HEK293 (cell line): ENCODE measurements at regions not wholly inside any gene's neighbourhood (a gene's known extent, or its start where the extent isn't known, plus 50 kb on each side); places are given as distances from the start of the nearest gene placed in this dataset.

Experiments used
- CTCF ChIA-PET: fragments of 350-600 bp; formaldehyde crosslinking; extraction: SDS; loops from one replicate; lab custom pipeline; 2021; ENCODE audit warnings: antibody characterized with exemption; lab: Yijun Ruan, JAX
- POLR2A ChIA-PET: fragments of 300-600 bp; formaldehyde crosslinking; extraction: SDS; loops from one replicate; lab custom pipeline; 2020; ENCODE audit warnings: antibody characterized with exemption, inconsistent platforms; lab: Yijun Ruan, JAX
- H3K27ac ChIP-seq: fragments of 200-500 bp; sonication (Bioruptor generic); 2 replicates; pipeline ENCODE4 v1.5.1; 2014; ENCODE audit warnings: low read depth, low read length, control low read depth, inconsistent platforms; ENCODE audit errors: extremely low read depth
- H3K36me3 ChIP-seq, 2 experiments: fragments of 200-500 bp in 1 of 2; sonication (Bioruptor generic) in 1 of 2; 1 replicate in 1 of 2; 2 replicates in 1 of 2; pipeline ENCODE4 v1.5.1; 2014 to 2017; ENCODE audit warnings: inconsistent platforms in 2 of 2, low read length in 2 of 2; ENCODE audit not compliant: control insufficient read depth in 2 of 2, insufficient read depth in 1 of 2
- H3K4me1 ChIP-seq: fragments of 200-500 bp; sonication (Bioruptor generic); 2 replicates; pipeline ENCODE4 v1.5.1; 2014; ENCODE audit warnings: mild to moderate bottlenecking, low read length, inconsistent platforms; ENCODE audit not compliant: control insufficient read depth, insufficient read depth
- H3K4me3 ChIP-seq: 2 replicates; pipeline ENCODE4 v1.5.1; 2011; ENCODE audit warnings: low read depth, mild to moderate bottlenecking, control low read depth, low read length, moderate library complexity
- H3K9me3 ChIP-seq: fragments of 200-500 bp; sonication (Bioruptor generic); 2 replicates; pipeline ENCODE4 v1.5.1; 2014; ENCODE audit warnings: low read depth, low read length, inconsistent platforms; ENCODE audit not compliant: control insufficient read depth, insufficient read depth
- BCL11B ChIP-seq: fragments of 450-650 bp; formaldehyde crosslinking; IDR thresholded peaks from 2 replicates; pipeline ENCODE4 v1.5.1; 2016; ENCODE audit warnings: low read depth, missing biosample characterization, missing genetic modification characterization
- HOXC10 ChIP-seq: sonication (generic); formaldehyde crosslinking; IDR thresholded peaks from 2 replicates; pipeline ENCODE4 v1.8.1; 2023; ENCODE audit warnings: mild to moderate bottlenecking, missing genetic modification reagents
- MEIS1 ChIP-seq: sonication (generic); formaldehyde crosslinking; IDR thresholded peaks from 2 replicates; pipeline ENCODE4 v1.8.1; 2022; ENCODE audit warnings: missing genetic modification reagents, mild to moderate bottlenecking, borderline replicate concordance
- MZF1 ChIP-seq: fragments of 450-650 bp; formaldehyde crosslinking; IDR thresholded peaks from 2 replicates; pipeline ENCODE4 v1.5.1; 2017; ENCODE audit warnings: missing biosample characterization, missing genetic modification characterization, borderline replicate concordance
- OSR2 ChIP-seq: fragments of 450-650 bp; formaldehyde crosslinking; IDR thresholded peaks from 2 replicates; pipeline ENCODE4 v1.5.1; 2016; ENCODE audit warnings: missing biosample characterization, missing genetic modification characterization
- OVOL3 ChIP-seq: fragments of 450-650 bp; formaldehyde crosslinking; IDR thresholded peaks from 2 replicates; pipeline ENCODE4 v1.5.1; 2016; ENCODE audit warnings: missing biosample characterization, missing genetic modification characterization
- PRDM1 ChIP-seq: fragments of 450-650 bp; formaldehyde crosslinking; IDR thresholded peaks from 2 replicates; pipeline ENCODE4; 2016; ENCODE audit warnings: missing biosample characterization, missing genetic modification characterization
- SP3 ChIP-seq: fragments of 450-650 bp; formaldehyde crosslinking; IDR thresholded peaks from 2 replicates; pipeline ENCODE4 v1.5.1; 2016; ENCODE audit warnings: missing biosample characterization, missing genetic modification characterization
- ZNF10 ChIP-seq: fragments of 450-650 bp; formaldehyde crosslinking; IDR thresholded peaks from 2 replicates; pipeline ENCODE4 v1.5.1; 2017; ENCODE audit warnings: missing biosample characterization, missing genetic modification characterization
- ZNF121 ChIP-seq: fragments of 450-650 bp; formaldehyde crosslinking; IDR thresholded peaks from 2 replicates; pipeline ENCODE4 v1.5.1; 2016; ENCODE audit warnings: missing biosample characterization, missing genetic modification characterization
- ZNF146 ChIP-seq: fragments of 450-650 bp; formaldehyde crosslinking; IDR thresholded peaks from 2 replicates; pipeline ENCODE4 v1.5.1; 2016; ENCODE audit warnings: missing biosample characterization, missing genetic modification characterization
- ZNF174 ChIP-seq: fragments of 450-650 bp; formaldehyde crosslinking; IDR thresholded peaks from 2 replicates; pipeline ENCODE4 v1.5.0; 2017; ENCODE audit warnings: missing biosample characterization, mild to moderate bottlenecking, missing genetic modification characterization
- ZNF24 ChIP-seq: fragments of 450-650 bp; formaldehyde crosslinking; IDR thresholded peaks from 2 replicates; pipeline ENCODE4 v1.5.1; 2016; ENCODE audit warnings: missing biosample characterization, missing genetic modification characterization
- ZNF266 ChIP-seq: fragments of 450-650 bp; formaldehyde crosslinking; IDR thresholded peaks from 2 replicates; pipeline ENCODE4 v1.5.1; 2016; ENCODE audit warnings: missing biosample characterization, missing genetic modification characterization, low read depth
- ZNF302 ChIP-seq: fragments of 450-650 bp; formaldehyde crosslinking; IDR thresholded peaks from 2 replicates; pipeline ENCODE4 v1.5.1; 2016; ENCODE audit warnings: missing biosample characterization, missing genetic modification characterization, low read depth
- ZNF311 ChIP-seq: fragments of 450-650 bp; formaldehyde crosslinking; IDR thresholded peaks from 2 replicates; pipeline ENCODE4 v1.5.1; 2017; ENCODE audit warnings: missing biosample characterization, missing genetic modification characterization, borderline replicate concordance
- ZNF341 ChIP-seq: fragments of 450-650 bp; formaldehyde crosslinking; IDR thresholded peaks from 2 replicates; pipeline ENCODE4; 2016; ENCODE audit warnings: low read depth, missing biosample characterization, missing genetic modification characterization
- ZNF354C ChIP-seq: fragments of 450-650 bp; formaldehyde crosslinking; IDR thresholded peaks from 2 replicates; pipeline ENCODE4 v1.5.1; 2016; ENCODE audit warnings: missing biosample characterization, missing genetic modification characterization, low read depth, borderline replicate concordance
- ZNF473 ChIP-seq: fragments of 450-650 bp; formaldehyde crosslinking; IDR thresholded peaks from 2 replicates; pipeline ENCODE4 v1.5.1; 2017; ENCODE audit warnings: missing biosample characterization, missing genetic modification characterization
- ZNF514 ChIP-seq: fragments of 450-650 bp; formaldehyde crosslinking; IDR thresholded peaks from 2 replicates; pipeline ENCODE4 v1.5.1; 2016; ENCODE audit warnings: missing biosample characterization, missing genetic modification characterization
- ZNF558 ChIP-seq: fragments of 450-650 bp; formaldehyde crosslinking; IDR thresholded peaks from 2 replicates; pipeline ENCODE4 v1.5.1; 2016; ENCODE audit warnings: missing biosample characterization, missing genetic modification characterization
- ZNF624 ChIP-seq: fragments of 450-650 bp; formaldehyde crosslinking; IDR thresholded peaks from 2 replicates; pipeline ENCODE4 v1.5.1; 2017; ENCODE audit warnings: missing biosample characterization, missing genetic modification characterization
- ZNF654 ChIP-seq: fragments of 450-650 bp; formaldehyde crosslinking; IDR thresholded peaks from 2 replicates; pipeline ENCODE4 v1.5.1; 2016; ENCODE audit warnings: low read depth, missing biosample characterization, missing genetic modification characterization
- ZNF658 ChIP-seq: fragments of 450-650 bp; formaldehyde crosslinking; IDR thresholded peaks from 2 replicates; pipeline ENCODE4; 2016; ENCODE audit warnings: missing biosample characterization, missing genetic modification characterization
- ZSCAN23 ChIP-seq: fragments of 450-650 bp; formaldehyde crosslinking; IDR thresholded peaks from 2 replicates; pipeline ENCODE4 v1.5.1; 2016; ENCODE audit warnings: missing biosample characterization, missing genetic modification characterization
- TF ChIP-seq, protein P1 (sequence below): fragments of 450-650 bp; formaldehyde crosslinking; IDR thresholded peaks from 2 replicates; pipeline ENCODE4 v1.5.1; 2016; ENCODE audit warnings: missing biosample characterization, missing genetic modification characterization
- TF ChIP-seq, protein P2 (sequence below): fragments of 450-650 bp; formaldehyde crosslinking; IDR thresholded peaks from 2 replicates; pipeline ENCODE4 v1.5.1; 2016; ENCODE audit warnings: missing biosample characterization, missing genetic modification characterization
- TF ChIP-seq, protein P3 (sequence below): fragments of 450-650 bp; formaldehyde crosslinking; IDR thresholded peaks from 2 replicates; pipeline ENCODE4 v1.5.1; 2016; ENCODE audit warnings: missing biosample characterization, missing genetic modification characterization, low read depth
- TF ChIP-seq, protein P4 (sequence below): fragments of 450-650 bp; formaldehyde crosslinking; IDR thresholded peaks from 2 replicates; pipeline ENCODE4 v1.5.1; 2016; ENCODE audit warnings: missing biosample characterization, missing genetic modification characterization

DNA sequence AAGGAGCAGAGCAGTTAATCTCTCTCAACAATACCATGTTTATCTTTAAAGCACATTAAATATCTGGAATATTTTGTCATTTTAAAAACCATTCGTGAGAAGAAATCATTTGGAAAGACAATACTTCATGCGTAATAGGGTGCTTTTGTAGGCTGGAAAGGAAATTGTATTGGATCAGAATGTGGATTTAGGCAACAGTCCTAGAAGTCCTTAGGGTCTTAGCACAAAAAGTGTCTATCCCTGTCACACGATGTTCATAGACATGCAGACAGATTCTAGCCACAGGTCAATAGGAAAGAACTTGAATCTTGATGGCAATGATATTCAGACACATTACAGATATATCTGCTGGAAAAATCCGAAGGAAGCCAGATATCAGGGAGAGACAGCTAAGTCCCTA lies 156.0 kb downstream of the KCTD12 start:
- H3K4me1 ChIP-seq = no peaks in the 10 kb centered on the region
- no peak for TF ChIP-seq OSR2 (tag by site-specific recombination)
- no peak for TF ChIP-seq ZNF302
- no peak for TF ChIP-seq HOXC10 (CRISPR knock-in tag)
- TF ChIP-seq MZF1 (tag by site-specific recombination) = no peak
- no peak for TF ChIP-seq ZNF558 (tag by site-specific recombination)
- TF ChIP-seq ZNF514 (tag by site-specific recombination) = no peak
- TF ChIP-seq SP3 = no peak
- TF ChIP-seq ZNF654 = no peak
- no peak for TF ChIP-seq MEIS1 (CRISPR knock-in tag)
- no peak for TF ChIP-seq ZSCAN23
- TF ChIP-seq ZNF24 (tag by site-specific recombination) = no peak
- TF ChIP-seq ZNF473 = no peak
- no peak for TF ChIP-seq ZNF624 (tag by site-specific recombination)
- TF ChIP-seq ZNF266 = no peak
- no peak for TF ChIP-seq ZNF354C
- no peak for TF ChIP-seq OVOL3 (tag by site-specific recombination)
- TF ChIP-seq ZNF311 (tag by site-specific recombination) = no peak
- TF ChIP-seq, protein P1, sequence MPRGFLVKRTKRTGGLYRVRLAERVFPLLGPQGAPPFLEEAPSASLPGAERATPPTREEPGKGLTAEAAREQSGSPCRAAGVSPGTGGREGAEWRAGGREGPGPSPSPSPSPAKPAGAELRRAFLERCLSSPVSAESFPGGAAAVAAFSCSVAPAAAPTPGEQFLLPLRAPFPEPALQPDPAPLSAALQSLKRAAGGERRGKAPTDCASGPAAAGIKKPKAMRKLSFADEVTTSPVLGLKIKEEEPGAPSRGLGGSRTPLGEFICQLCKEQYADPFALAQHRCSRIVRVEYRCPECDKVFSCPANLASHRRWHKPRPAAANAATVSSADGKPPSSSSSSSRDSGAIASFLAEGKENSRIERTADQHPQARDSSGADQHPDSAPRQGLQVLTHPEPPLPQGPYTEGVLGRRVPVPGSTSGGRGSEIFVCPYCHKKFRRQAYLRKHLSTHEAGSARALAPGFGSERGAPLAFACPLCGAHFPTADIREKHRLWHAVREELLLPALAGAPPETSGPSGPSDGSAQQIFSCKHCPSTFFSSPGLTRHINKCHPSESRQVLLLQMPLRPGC (tag by site-specific recombination) = no peak
- H3K4me3 ChIP-seq = no peak overlapping the region
- CTCF ChIA-PET = no interaction called here
- H3K27ac ChIP-seq = no peak overlapping the region
- POLR2A ChIA-PET = no interaction called here
- no peaks in the 10 kb centered on the region for H3K36me3 ChIP-seq
- H3K9me3 ChIP-seq = no peaks in the 10 kb centered on the region

DNA sequence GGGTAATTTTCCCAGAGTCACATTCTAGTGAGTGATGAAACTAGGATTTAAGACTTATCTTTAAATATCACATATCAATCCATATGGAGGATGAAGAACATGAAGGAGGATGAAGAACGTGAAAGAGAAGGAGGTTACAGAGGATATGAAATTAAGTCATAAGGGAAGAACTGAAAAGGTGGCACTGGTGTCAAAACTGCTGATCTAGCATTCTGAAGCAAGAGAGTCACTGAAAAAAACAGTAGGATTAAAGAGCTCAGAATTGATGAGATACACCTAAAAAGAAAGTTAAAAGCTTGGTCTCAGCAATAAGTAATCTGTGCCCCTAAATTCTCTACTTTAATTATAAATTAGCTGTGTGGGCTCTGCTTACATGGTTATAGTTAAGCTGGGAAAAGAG lies 156.5 kb downstream of the KCTD12 start:
- no peak overlapping the region for H3K4me3 ChIP-seq
- POLR2A ChIA-PET = no interaction called here
- CTCF ChIA-PET = no interaction called here
- no peak overlapping the region for H3K27ac ChIP-seq
- TF ChIP-seq ZNF266 (no peak), ZNF121 (tag by site-specific recombination) (no peak), ZNF174 (tag by site-specific recombination) (no peak), ZNF10 (tag by site-specific recombination) (no peak)
- no peaks in the 10 kb centered on the region for H3K4me1 ChIP-seq
- H3K36me3 ChIP-seq = no peaks in the 10 kb centered on the region
- no peaks in the 10 kb centered on the region for H3K9me3 ChIP-seq

DNA sequence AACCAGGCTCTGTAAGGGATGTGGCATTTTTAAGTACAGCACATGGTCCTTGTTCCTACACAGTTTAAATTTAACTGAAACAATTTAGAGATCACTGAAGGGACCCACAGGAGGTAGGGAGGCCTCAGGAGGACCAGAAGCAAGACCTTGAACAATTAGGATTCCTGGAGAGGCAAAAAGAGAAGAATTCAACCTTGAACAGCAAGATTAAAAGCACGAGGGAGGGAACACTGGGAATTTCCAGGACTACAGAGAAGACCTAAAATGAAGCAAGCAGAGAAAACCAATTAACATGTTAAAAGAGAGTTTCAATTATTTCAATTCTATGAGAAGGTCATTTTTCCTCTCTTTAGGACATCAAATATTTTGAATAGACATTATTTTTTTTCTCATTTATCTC lies 160.3 kb downstream of the KCTD12 start:
- Histone ChIP-seq H3K4me3 (no peak overlapping the region), H3K36me3 (no peaks in the 10 kb centered on the region), H3K4me1 (no peaks in the 10 kb centered on the region), H3K9me3 (no peaks in the 10 kb centered on the region), H3K27ac (no peak overlapping the region)
- ChIA-PET CTCF (no interaction called here), POLR2A (no interaction called here)
- TF ChIP-seq, protein P2, sequence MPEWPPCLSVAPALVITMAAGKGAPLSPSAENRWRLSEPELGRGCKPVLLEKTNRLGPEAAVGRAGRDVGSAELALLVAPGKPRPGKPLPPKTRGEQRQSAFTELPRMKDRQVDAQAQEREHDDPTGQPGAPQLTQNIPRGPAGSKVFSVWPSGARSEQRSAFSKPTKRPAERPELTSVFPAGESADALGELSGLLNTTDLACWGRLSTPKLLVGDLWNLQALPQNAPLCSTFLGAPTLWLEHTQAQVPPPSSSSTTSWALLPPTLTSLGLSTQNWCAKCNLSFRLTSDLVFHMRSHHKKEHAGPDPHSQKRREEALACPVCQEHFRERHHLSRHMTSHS = no peak
- TF ChIP-seq ZNF658 (tag by site-specific recombination) (no peak), ZNF341 (tag by site-specific recombination) (no peak), BCL11B (tag by site-specific recombination) (no peak), PRDM1 (tag by site-specific recombination) (no peak), ZNF146 (tag by site-specific recombination) (no peak), ZNF10 (tag by site-specific recombination) (no peak)
- TF ChIP-seq, protein P3, sequence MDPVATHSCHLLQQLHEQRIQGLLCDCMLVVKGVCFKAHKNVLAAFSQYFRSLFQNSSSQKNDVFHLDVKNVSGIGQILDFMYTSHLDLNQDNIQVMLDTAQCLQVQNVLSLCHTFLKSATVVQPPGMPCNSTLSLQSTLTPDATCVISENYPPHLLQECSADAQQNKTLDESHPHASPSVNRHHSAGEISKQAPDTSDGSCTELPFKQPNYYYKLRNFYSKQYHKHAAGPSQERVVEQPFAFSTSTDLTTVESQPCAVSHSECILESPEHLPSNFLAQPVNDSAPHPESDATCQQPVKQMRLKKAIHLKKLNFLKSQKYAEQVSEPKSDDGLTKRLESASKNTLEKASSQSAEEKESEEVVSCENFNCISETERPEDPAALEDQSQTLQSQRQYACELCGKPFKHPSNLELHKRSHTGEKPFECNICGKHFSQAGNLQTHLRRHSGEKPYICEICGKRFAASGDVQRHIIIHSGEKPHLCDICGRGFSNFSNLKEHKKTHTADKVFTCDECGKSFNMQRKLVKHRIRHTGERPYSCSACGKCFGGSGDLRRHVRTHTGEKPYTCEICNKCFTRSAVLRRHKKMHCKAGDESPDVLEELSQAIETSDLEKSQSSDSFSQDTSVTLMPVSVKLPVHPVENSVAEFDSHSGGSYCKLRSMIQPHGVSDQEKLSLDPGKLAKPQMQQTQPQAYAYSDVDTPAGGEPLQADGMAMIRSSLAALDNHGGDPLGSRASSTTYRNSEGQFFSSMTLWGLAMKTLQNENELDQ (tag by site-specific recombination) = no peak
- TF ChIP-seq, protein P4, sequence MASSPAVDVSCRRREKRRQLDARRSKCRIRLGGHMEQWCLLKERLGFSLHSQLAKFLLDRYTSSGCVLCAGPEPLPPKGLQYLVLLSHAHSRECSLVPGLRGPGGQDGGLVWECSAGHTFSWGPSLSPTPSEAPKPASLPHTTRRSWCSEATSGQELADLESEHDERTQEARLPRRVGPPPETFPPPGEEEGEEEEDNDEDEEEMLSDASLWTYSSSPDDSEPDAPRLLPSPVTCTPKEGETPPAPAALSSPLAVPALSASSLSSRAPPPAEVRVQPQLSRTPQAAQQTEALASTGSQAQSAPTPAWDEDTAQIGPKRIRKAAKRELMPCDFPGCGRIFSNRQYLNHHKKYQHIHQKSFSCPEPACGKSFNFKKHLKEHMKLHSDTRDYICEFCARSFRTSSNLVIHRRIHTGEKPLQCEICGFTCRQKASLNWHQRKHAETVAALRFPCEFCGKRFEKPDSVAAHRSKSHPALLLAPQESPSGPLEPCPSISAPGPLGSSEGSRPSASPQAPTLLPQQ = no peak
